CD14-positive monocyte (primary cell): ENCODE measurements at regions not wholly inside any gene's neighbourhood (a gene's known extent, or its start where the extent isn't known, plus 50 kb on each side); places are given as distances from the start of the nearest gene placed in this dataset.

ENCODE experiments used
- DNase-seq, 3 donors: peaks; one replicate each; pipeline ENCODE4 v3.0.0-alpha.2; 2011 to 2022
- H2AFZ ChIP-seq: 2 replicates; pipeline ENCODE4 v1.6.0; 2012; ENCODE audit warnings: mild to moderate bottlenecking, low read depth, low read length, inconsistent platforms; ENCODE audit not compliant: insufficient read depth, poor library complexity, severe bottlenecking
- H3K27ac ChIP-seq, 2 donors: 1 replicate in 1 of 2; 2 replicates in 1 of 2; pipeline ENCODE4 v1.5.1; 2012 to 2013; ENCODE audit warnings: low read length in 2 of 2, control low read depth in 1 of 2, inconsistent platforms in 1 of 2, low read depth in 1 of 2, mild to moderate bottlenecking in 1 of 2
- H3K27me3 ChIP-seq, 2 donors: one replicate each; pipeline versions ENCODE4 v1.6.0 to v1.6.1; 2011 to 2013; ENCODE audit warnings: low read length in 2 of 2; ENCODE audit not compliant: control insufficient read depth in 2 of 2, insufficient read depth in 2 of 2
- H3K36me3 ChIP-seq, 2 donors: replicated peaks in 1 of 2; 1 replicate in 1 of 2; 2 replicates in 1 of 2; pipeline versions ENCODE4 v1.5.1 to v1.6.1; 2012 to 2013; ENCODE audit warnings: low read length in 2 of 2, control low read depth in 1 of 2, inconsistent platforms in 1 of 2, mild to moderate bottlenecking in 1 of 2; ENCODE audit not compliant: insufficient read depth in 2 of 2, control insufficient read depth in 1 of 2
- H3K4me1 ChIP-seq, 2 donors: 1 replicate in 1 of 2; 2 replicates in 1 of 2; pipeline versions ENCODE4 v1.5.1 to v1.6.1; 2012 to 2013; ENCODE audit warnings: low read length in 2 of 2, control low read depth in 1 of 2, inconsistent platforms in 1 of 2, mild to moderate bottlenecking in 1 of 2, moderate library complexity in 1 of 2; ENCODE audit not compliant: insufficient read depth in 2 of 2, control insufficient read depth in 1 of 2
- H3K4me2 ChIP-seq: replicated peaks from 2 replicates; pipeline ENCODE3; 2012; ENCODE audit warnings: low read length, moderate library complexity, mild to moderate bottlenecking; ENCODE audit not compliant: poor library complexity, severe bottlenecking; ENCODE audit errors: extremely low read depth
- H3K4me3 ChIP-seq, 3 experiments: fragments of 200-600 bp in 1 of 3; sonication (generic) in 1 of 3; replicated peaks in 1 of 3; 1 replicate in 2 of 3; 2 replicates in 1 of 3; pipeline ENCODE4 v1.5.1; 2011 to 2013; ENCODE audit warnings: low read length in 3 of 3, mild to moderate bottlenecking in 3 of 3, control low read depth in 2 of 3, low read depth in 2 of 3, inconsistent platforms in 1 of 3, moderate library complexity in 1 of 3
- H3K79me2 ChIP-seq: 2 replicates; pipeline ENCODE4 v1.6.0; 2012; ENCODE audit warnings: mild to moderate bottlenecking, control low read depth, inconsistent platforms, low read length, moderate library complexity; ENCODE audit not compliant: insufficient read depth
- H3K9ac ChIP-seq: 2 replicates; pipeline ENCODE4 v1.6.0; 2017; ENCODE audit warnings: low read length, mild to moderate bottlenecking; ENCODE audit not compliant: insufficient read depth, poor library complexity, severe bottlenecking
- H3K9me3 ChIP-seq, 2 donors: replicated peaks in 1 of 2; 1 replicate in 1 of 2; 2 replicates in 1 of 2; pipeline versions ENCODE4 v1.5.1 to v1.6.1; 2012 to 2013; ENCODE audit warnings: low read length in 2 of 2, control low read depth in 1 of 2; ENCODE audit not compliant: control insufficient read depth in 1 of 2, insufficient read depth in 1 of 2
- H4K20me1 ChIP-seq: 2 replicates; pipeline ENCODE4 v1.6.0; 2012; ENCODE audit warnings: mild to moderate bottlenecking, low read length, control low read depth, moderate library complexity; ENCODE audit not compliant: insufficient read depth
- H3K27ac Mint-ChIP-seq, 7 donors: one replicate each; pipeline ENCODE4 v1.8.0; 2020; ENCODE audit warnings: mild to moderate bottlenecking in 7 of 7, mixed read lengths in 7 of 7, moderate library complexity in 6 of 7, inconsistent platforms in 2 of 7
- H3K27me3 Mint-ChIP-seq, 3 donors: one replicate each; pipeline ENCODE4 v1.8.0; 2021 to 2022; ENCODE audit warnings: low read depth in 3 of 3, mild to moderate bottlenecking in 3 of 3, mixed read lengths in 3 of 3, moderate library complexity in 3 of 3, inconsistent platforms in 1 of 3
- H3K36me3 Mint-ChIP-seq, 2 donors: one replicate each; pipeline ENCODE4 v1.8.0; 2020; ENCODE audit warnings: mixed read lengths in 2 of 2, inconsistent platforms in 1 of 2, mild to moderate bottlenecking in 1 of 2
- H3K4me1 Mint-ChIP-seq: one replicate; pipeline ENCODE4 v1.8.0; 2020; ENCODE audit warnings: mild to moderate bottlenecking, mixed read lengths
- H3K4me3 Mint-ChIP-seq, 2 donors: one replicate each; pipeline ENCODE4 v1.8.0; 2020; ENCODE audit warnings: mild to moderate bottlenecking in 2 of 2, mixed read lengths in 2 of 2, moderate library complexity in 1 of 2
- H3K9me3 Mint-ChIP-seq, 7 donors: one replicate each; pipeline ENCODE4 v1.8.0; 2020 to 2022; ENCODE audit warnings: mixed read lengths in 7 of 7, mild to moderate bottlenecking in 6 of 7, moderate library complexity in 6 of 7, inconsistent platforms in 2 of 7
- WGBS: methylation state at CpG from one replicate; pipeline ENCODE4 v1.1.5; 2013; ENCODE audit warnings: missing lambda C conversion rate; ENCODE audit not compliant: insufficient coverage; 5-methylcytosine and 5-hydroxymethylcytosine counted together
- intact Hi-C, 2 donors: fragments of 100-400 bp; cut with micrococcal nuclease; formaldehyde crosslinking; loops; one replicate each; pipeline versions ENCODE4 v1.15.0 to v1.15.1; 2023
- TF ChIP-seq, protein P1 (sequence below): fragments of 200-600 bp; IDR thresholded peaks from one replicate; pipeline ENCODE4 v1.8.0; 2022; ENCODE audit warnings: antibody characterized with exemption, mild to moderate bottlenecking

DNA sequence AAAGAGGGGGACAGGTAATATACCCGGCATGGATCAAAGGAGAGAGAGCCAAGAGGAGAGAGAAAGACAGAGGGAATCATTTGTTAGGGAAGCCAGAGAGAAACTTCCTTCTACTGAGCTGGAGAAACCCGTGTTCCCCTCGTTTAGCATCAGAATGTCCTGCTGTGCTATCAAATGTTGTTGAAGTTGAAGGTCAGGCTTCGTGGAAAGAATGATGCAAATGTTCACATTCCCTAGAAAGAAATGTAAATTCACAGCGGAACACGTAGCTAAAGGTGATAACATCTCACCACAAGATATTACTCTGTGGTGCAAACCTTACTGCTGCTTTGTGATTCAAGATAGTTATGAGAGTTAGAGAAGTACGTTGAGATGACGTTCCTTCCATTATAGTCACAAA, 258.1 kb downstream of the LNPK start:
- intact Hi-C loops = no loop called here
- H3K27me3 Mint-ChIP-seq = peaks cover 0 to 4% (median 2%) of the 10 kb centered on the region in 3 donors

DNA sequence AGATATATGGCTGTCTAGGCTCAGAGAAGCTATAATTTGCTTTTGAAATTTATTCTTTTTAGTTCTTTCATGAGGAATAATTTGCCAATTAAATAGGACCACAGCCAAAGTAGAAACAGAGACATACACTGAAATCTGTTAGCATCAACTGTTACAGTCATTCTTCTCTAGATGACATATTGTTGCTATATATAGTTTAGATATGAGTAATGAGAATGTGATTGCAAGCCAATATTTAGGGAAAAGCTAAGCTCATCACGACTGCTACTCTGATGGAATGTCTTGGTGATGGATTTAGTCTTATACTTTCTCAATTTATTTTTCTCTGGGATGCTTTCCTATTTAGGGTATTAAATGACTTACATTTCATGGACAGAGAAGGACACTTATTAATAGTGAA, 259.1 kb downstream of the LNPK start:
- Histone ChIP-seq H3K4me1 (no peaks in the 10 kb centered on the region), H3K27ac (no peak overlapping the region), H3K9ac (no peak overlapping the region), H4K20me1 (no peaks in the 10 kb centered on the region), H3K4me2 (no peak overlapping the region), H3K4me3 (no peak overlapping the region), H2AFZ (no peak overlapping the region), H3K79me2 (no peaks in the 10 kb centered on the region), H3K27me3 (peaks cover 0 to 2% of the 10 kb centered on the region in 2 donors), H3K9me3 (no peaks in the 10 kb centered on the region), H3K36me3 (no peaks in the 10 kb centered on the region)
- Mint-ChIP-seq H3K27ac (no peak overlapping the region), H3K27me3 (peaks cover 0 to 4% (median 2%) of the 10 kb centered on the region in 3 donors), H3K4me1 (no peaks in the 10 kb centered on the region), H3K36me3 (no peaks in the 10 kb centered on the region), H3K9me3 (peaks cover 0 to 5% (median 0%) of the 10 kb centered on the region in 7 donors), H3K4me3 (no peak overlapping the region)
- TF ChIP-seq, protein P1, sequence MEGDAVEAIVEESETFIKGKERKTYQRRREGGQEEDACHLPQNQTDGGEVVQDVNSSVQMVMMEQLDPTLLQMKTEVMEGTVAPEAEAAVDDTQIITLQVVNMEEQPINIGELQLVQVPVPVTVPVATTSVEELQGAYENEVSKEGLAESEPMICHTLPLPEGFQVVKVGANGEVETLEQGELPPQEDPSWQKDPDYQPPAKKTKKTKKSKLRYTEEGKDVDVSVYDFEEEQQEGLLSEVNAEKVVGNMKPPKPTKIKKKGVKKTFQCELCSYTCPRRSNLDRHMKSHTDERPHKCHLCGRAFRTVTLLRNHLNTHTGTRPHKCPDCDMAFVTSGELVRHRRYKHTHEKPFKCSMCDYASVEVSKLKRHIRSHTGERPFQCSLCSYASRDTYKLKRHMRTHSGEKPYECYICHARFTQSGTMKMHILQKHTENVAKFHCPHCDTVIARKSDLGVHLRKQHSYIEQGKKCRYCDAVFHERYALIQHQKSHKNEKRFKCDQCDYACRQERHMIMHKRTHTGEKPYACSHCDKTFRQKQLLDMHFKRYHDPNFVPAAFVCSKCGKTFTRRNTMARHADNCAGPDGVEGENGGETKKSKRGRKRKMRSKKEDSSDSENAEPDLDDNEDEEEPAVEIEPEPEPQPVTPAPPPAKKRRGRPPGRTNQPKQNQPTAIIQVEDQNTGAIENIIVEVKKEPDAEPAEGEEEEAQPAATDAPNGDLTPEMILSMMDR = no peak
- intact Hi-C loops = no loop called here
- WGBS = no CpG with 5 or more reads among the region's 1 CpG
- no peak for DNase-seq

More for the DNA sequence above, 258.1 kb downstream of the LNPK start:
- no peaks in the 10 kb centered on the region for H3K79me2 ChIP-seq
- H3K36me3 ChIP-seq = no peaks in the 10 kb centered on the region
- H3K4me2 ChIP-seq = no peak overlapping the region
- TF ChIP-seq, protein P1 = no peak
- DNase-seq = no peak
- 17% methylated on average over 1 of the region's 8 CpGs for whole genome bisulfite sequencing
- peaks cover 0 to 5% (median 0%) of the 10 kb centered on the region in 7 donors for H3K9me3 Mint-ChIP-seq
- H3K4me3 ChIP-seq = no peak overlapping the region
- no peak overlapping the region for H3K27ac ChIP-seq
- no peaks in the 10 kb centered on the region for H3K4me1 Mint-ChIP-seq
- no peaks in the 10 kb centered on the region for H3K9me3 ChIP-seq
- H4K20me1 ChIP-seq = no peaks in the 10 kb centered on the region
- no peak overlapping the region for H2AFZ ChIP-seq
- H3K4me1 ChIP-seq = no peaks in the 10 kb centered on the region
- H3K9ac ChIP-seq = no peak overlapping the region
- no peaks in the 10 kb centered on the region for H3K36me3 Mint-ChIP-seq
- H3K27ac Mint-ChIP-seq = no peak overlapping the region
- H3K27me3 ChIP-seq = no peaks in the 10 kb centered on the region
- no peak overlapping the region for H3K4me3 Mint-ChIP-seq
